ENCODE measurements at regions not wholly inside any gene's neighbourhood (a gene's known extent, or its start where the extent isn't known, plus 50 kb on each side); places are given as distances from the start of the nearest gene placed in this dataset.
"Not testable (repeated sequence)": the region's sequence is repeated elsewhere in the genome, so short reads cannot be mapped to it uniquely, and the experiment has no call there.

- DNase-seq (ENCODE audit: low spot score) (no peak), ATAC-seq (no peak)
Observed at GRCh38 chr20:48390981-48391380, 436.8 kb downstream of the PREX1 start.

- DNase-seq (ENCODE audit: low spot score) = no peak
- ATAC-seq = no peak
Observed at GRCh38 chr20:48387675-48388074, 440.1 kb downstream of the PREX1 start.

GRCh38 chr20:48385527-48385926 is 442.3 kb downstream of the PREX1 start:
- DNase-seq (ENCODE audit: low spot score) (no peak), ATAC-seq (no peak)

GRCh38 chr20:48385114-48385513 is 442.7 kb downstream of the PREX1 start:
- DNase-seq (ENCODE audit: low spot score) (no peak), ATAC-seq (no peak)

GRCh38 chr20:48384147-48384818 is 443.5 kb downstream of the PREX1 start:
- ATAC-seq = no peak

GRCh38 chr20:48383252-48383651 is 444.5 kb downstream of the PREX1 start:
- no peak for DNase-seq (ENCODE audit: low spot score)
- ATAC-seq = no peak

More at GRCh38 chr20:48384147-48384818, 443.5 kb downstream of the PREX1 start:
- DNase-seq (ENCODE audit: low spot score) = no peak

- ATAC-seq (no peak), DNase-seq (ENCODE audit: low spot score) (no peak)
Observed at GRCh38 chr20:48382304-48382703, 445.5 kb downstream of the PREX1 start.

- ATAC-seq (no peak), DNase-seq (ENCODE audit: low spot score) (no peak)
Observed at GRCh38 chr20:48381353-48382120, 446.3 kb downstream of the PREX1 start.

GRCh38 chr20:48380661-48381060 is 447.1 kb downstream of the PREX1 start:
- DNase-seq (ENCODE audit: low spot score) = no peak
- ATAC-seq = no peak

- ATAC-seq = no peak
- DNase-seq (ENCODE audit: low spot score) = no peak
Observed at GRCh38 chr20:48378976-48379675, 448.7 kb downstream of the PREX1 start.

- ATAC-seq (peak; percentile 71), DNase-seq (ENCODE audit: low spot score) (no peak)
Observed at GRCh38 chr20:48377940-48378339, 449.9 kb downstream of the PREX1 start.

GRCh38 chr20:48375804-48376203 is 452.0 kb downstream of the PREX1 start:
- ATAC-seq (no peak), DNase-seq (ENCODE audit: low spot score) (no peak)

- no peak for ATAC-seq
Observed at GRCh38 chr20:48374991-48375595, 452.7 kb downstream of the PREX1 start.

GRCh38 chr20:48374031-48374907 is 453.5 kb downstream of the PREX1 start:
- peak; percentile 56 for ATAC-seq
- not testable (repeated sequence) for DNase-seq (ENCODE audit: low spot score)

More at GRCh38 chr20:48374991-48375595, 452.7 kb downstream of the PREX1 start:
- DNase-seq (ENCODE audit: low spot score) = no peak

GRCh38 chr20:48373555-48373934 is 454.3 kb downstream of the PREX1 start:
- ATAC-seq = no peak

GRCh38 chr20:48372851-48373554 is 454.8 kb downstream of the PREX1 start:
- peak; percentile 23 for ATAC-seq
- not testable (repeated sequence) for DNase-seq (ENCODE audit: low spot score)

More at GRCh38 chr20:48373555-48373934, 454.3 kb downstream of the PREX1 start:
- DNase-seq (ENCODE audit: low spot score) = no peak

- ATAC-seq = no peak
- DNase-seq (ENCODE audit: low spot score) = no peak
Observed at GRCh38 chr20:48371211-48371610, 456.6 kb downstream of the PREX1 start.

GRCh38 chr20:48368580-48369021 is 459.2 kb downstream of the PREX1 start:
- DNase-seq (ENCODE audit: low spot score); ATAC-seq: not testable (repeated sequence)

- ATAC-seq = peak; percentile 18
- not testable (repeated sequence) for DNase-seq (ENCODE audit: low spot score)
Observed at GRCh38 chr20:48367541-48368358, 460.0 kb downstream of the PREX1 start.

Data from left lobe of liver (tissue), 2 donors.